ENCODE measurements at regions not wholly inside any gene's neighbourhood (a gene's known extent, or its start where the extent isn't known, plus 50 kb on each side); places are given as distances from the start of the nearest gene placed in this dataset.

GRCh38 chr4:156499684-156500083 is 471.9 kb downstream of the PDGFC start:
- no peak for DNase-seq (ENCODE audit: low read depth, low spot score)

- DNase-seq (ENCODE audit: low read depth, low spot score): no peak
Observed at GRCh38 chr4:156497486-156497885, 474.1 kb downstream of the PDGFC start.

DNA sequence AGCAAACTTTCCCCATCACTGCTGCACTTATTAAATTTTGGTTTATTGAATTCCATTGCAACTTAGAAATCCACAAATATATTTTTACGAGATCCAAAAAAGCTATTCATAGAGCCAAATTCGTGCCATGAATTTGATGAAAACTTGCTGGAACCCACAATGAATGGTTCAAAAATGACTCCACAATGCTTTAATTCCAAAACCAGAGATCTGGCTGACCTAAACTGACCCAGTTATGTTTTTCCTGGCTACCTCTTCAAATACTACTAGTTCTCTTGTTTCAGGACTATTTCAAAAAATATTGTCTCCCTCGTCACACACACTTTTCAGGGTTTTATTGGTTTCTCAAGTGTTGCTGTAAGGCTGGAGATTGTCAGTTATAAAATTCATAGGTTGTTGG is 474.8 kb downstream of the PDGFC start:
- DNase-seq (ENCODE audit: low read depth, low spot score): no peak

DNA sequence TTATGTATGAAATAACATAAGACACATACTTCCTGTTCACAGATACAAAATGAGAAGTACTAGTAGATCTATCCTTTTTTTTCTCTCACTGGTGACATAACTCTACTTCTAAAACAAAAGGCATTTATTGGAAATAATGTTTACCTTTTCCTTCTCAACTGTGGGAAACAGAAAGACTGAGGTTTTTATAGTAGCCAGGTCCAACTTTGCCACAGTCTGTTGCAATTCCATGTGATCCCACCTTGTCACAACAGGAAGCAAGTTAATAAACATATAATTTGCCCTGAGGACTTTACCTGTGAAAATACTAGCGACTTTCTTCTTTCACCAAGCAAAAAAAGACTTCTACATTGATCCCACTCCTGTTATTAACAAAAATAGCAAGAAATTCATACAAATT is 475.8 kb downstream of the PDGFC start:
- no peak for DNase-seq (ENCODE audit: low read depth, low spot score)

DNA sequence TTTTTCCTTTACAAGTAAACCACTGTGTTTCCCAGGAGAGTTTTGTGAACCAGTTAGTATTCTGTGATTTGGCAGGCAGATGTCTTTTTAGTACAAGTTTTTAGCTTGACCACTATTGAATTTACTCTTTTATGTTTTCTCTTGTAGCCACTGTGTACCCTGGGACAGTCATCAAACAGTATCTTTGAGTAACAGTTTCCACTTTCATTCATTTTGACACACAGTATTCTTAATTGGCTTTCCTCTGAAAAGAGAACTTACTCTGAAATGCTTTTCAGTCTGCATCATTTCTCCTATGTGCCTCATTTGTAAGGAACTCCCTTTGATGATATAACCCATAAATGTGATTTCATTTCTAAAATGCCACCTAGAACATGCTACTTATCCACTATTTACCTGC is 476.5 kb downstream of the PDGFC start:
- DNase-seq (ENCODE audit: low read depth, low spot score): no peak

- DNase-seq (ENCODE audit: low read depth, low spot score): no peak
Observed at GRCh38 chr4:156493858-156494257, 477.7 kb downstream of the PDGFC start.

DNA sequence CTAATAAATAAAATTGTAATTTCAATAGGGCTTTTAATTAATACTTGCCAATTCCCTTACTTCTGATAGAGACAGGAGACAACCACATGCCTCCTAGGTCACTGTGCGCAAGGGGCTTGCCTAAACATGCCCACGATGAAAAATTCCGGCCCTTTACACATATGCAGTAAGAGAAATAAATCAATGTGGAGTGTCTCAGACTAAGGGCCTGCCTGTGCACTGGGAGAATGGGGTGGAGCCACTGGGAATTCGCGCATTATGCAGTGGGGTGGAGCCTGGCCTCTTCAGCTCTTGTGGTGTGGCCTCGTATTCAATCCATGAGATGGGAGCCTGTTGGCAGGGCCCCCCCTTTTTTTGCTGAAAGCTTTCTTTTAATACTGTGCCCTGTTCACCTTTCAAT is 484.5 kb downstream of the PDGFC start:
- DNase-seq (ENCODE audit: low read depth, low spot score): no peak

- no peak for DNase-seq (ENCODE audit: low read depth, low spot score)
Observed at GRCh38 chr4:156481845-156482244, 489.8 kb downstream of the PDGFC start.

- DNase-seq (ENCODE audit: low read depth, low spot score): no peak
Observed at GRCh38 chr4:156477636-156478035, 494.0 kb downstream of the PDGFC start.

- peak; percentile 20 for DNase-seq (ENCODE audit: low read depth, low spot score)
Observed at GRCh38 chr4:156476359-156476758, 495.2 kb downstream of the PDGFC start.

- DNase-seq (ENCODE audit: low read depth, low spot score): peak; percentile 11
Observed at GRCh38 chr4:156475322-156475721, 496.3 kb downstream of the PDGFC start.

DNA sequence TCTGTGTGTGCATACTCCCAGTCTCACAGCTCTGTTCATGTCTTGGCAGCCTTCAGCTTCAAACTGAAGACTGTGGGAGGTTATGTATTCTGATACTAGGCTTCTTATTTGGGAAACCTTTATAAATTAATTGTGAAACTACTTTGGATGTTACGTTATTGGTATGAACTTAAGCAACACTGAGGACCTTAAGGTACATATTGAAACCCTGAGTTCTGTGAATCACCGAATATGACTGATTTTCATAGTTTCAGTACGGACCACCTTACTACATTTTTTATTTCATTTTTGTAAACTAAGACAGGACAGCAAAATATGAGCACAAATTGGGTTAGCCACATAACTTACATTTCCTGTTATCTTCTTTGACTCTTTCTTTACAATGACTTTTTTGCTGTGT is 498.4 kb downstream of the PDGFC start:
- DNase-seq (ENCODE audit: low read depth, low spot score): no peak

DNA sequence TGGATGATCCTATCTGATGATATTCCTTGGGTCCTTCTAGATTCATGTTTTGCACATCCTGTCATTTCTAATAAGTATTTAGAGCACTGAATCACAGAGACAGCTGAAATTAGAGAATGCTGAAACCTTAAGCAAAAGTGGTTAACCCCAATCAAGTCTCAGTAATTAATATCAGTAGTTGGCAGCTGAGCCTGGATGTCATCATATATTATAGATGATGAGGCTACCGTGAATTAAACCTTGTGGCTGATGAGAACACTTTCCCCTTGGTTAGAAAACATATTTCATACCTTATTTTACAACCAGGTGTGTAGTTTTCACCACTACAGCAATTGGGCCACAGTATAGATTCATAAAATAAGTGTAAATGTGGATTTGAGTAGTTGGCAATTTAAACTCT is 499.0 kb downstream of the PDGFC start:
- no peak for DNase-seq (ENCODE audit: low read depth, low spot score)

GRCh38 chr4:156459584-156459983 is 505.9 kb upstream of the CTSO start:
- DNase-seq (ENCODE audit: low read depth, low spot score): no peak

DNA sequence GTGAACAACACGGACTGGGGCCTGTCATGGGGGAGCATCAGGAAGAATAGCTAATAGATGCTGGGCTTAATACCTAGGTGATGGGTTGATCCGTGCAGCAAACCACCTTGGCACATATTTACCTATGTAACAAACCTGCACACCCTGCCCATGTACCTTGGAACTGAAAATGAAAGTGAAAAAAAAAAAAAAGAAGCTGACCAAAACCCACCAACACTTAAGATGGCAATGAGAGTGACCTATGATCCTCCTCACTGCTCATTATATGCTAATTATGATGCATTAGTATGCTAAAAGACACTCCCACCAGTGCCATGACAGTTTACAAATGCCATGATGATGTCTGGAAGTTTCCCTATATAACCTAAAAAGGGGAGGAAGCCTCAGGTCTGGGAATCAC is 503.2 kb upstream of the CTSO start:
- DNase-seq (ENCODE audit: low read depth, low spot score): no peak

DNA sequence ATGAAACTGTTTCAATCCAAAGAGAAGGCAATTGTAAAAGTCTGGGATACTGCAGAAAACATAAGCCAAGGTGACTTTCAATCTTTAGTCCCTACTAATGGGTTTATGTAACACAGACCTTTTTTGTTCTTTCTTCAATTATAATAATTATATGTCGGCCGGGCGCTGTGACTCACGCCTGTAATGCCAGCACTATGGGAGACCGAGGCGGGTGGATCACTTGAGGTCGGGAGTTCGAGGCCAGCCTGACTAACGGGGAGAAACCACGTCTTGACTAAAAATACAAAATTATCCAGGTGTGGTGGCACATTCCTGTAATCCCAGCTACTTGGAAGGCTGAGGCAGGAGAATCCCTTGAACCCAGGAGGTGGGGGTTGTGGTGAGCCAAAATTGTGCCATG is 489.8 kb upstream of the CTSO start:
- no peak for DNase-seq (ENCODE audit: low read depth, low spot score)

- no peak for DNase-seq (ENCODE audit: low read depth, low spot score)
Observed at GRCh38 chr4:156442912-156443311, 489.2 kb upstream of the CTSO start.

DNA sequence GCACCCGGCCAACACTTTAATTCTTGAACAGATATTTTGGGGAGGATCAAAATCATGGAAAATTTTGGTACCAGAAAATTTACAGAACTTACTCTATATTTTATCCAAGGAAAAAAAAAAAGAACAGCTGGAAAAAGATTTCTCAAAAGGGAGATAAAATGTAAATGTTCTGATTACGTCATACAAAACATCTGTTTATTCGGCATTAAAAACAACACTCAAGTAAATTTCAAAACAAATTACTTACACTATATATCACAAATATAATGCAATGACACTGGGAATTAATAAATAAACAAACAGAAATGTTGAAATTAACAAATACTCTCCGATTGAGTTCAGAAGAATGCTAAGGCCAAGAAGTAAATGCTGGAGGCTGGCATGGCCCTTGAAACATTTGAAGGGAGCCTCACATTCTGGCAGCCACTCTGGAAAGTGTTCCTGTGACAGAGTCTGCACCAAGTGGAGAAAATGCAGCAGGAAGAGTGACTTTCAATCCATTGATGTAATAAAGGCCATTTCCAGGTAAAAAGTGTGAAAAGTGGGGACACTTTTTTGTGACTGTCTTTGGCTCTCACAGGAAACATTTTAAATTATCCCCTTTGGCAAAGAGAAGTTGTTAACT is 486.0 kb upstream of the CTSO start:
- no peak for DNase-seq (ENCODE audit: low read depth, low spot score)

GRCh38 chr4:156437666-156438065 is 484.0 kb upstream of the CTSO start:
- no peak for DNase-seq (ENCODE audit: low read depth, low spot score)

- no peak for DNase-seq (ENCODE audit: low read depth, low spot score)
Observed at GRCh38 chr4:156422576-156422975, 468.9 kb upstream of the CTSO start.

DNA sequence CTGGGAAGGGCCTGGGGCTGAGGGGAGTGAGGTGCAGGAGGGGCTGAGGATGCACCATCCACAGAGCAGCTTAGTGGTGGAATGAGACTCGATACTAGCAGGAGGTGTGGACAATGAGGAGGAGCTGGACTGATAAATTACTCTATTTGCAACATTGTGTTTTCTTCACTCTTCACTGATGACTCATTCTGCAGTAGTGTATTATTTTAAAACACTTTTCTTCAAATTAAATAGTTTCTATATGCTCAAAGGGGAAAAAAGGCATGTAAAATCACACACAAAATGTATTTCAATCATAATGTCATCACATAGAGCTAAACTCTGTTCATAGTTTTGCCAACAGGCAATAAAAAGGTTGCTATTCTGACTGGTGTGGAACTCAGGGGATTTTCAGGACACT is 467.0 kb upstream of the CTSO start:
- no peak for DNase-seq (ENCODE audit: low read depth, low spot score)

- no peak for DNase-seq (ENCODE audit: low read depth, low spot score)
Observed at GRCh38 chr4:156419080-156419685, 465.5 kb upstream of the CTSO start.

GRCh38 chr4:156414406-156414805 is 460.7 kb upstream of the CTSO start:
- no peak for DNase-seq (ENCODE audit: low read depth, low spot score)

All from pulmonary artery endothelial cell (primary cell).